Pancreas (tissue), 10 donors: ENCODE measurements at regions not wholly inside any gene's neighbourhood (a gene's known extent, or its start where the extent isn't known, plus 50 kb on each side); places are given as distances from the start of the nearest gene placed in this dataset.

ENCODE experiments used
- ATAC-seq, 4 donors: fragments of 200-7000 bp; cut with Tn5 transposase; one replicate each; pipeline versions ENCODE4 v1.8.0 to v1.9.1; 2020; ENCODE audit warnings: mild to moderate bottlenecking in 4 of 4, moderate library complexity in 4 of 4
- DNase-seq, 6 donors: peaks; one replicate each; pipeline ENCODE4 v3.0.0-alpha.2; 2020
- FAIRE-seq: peaks from 2 replicates; lab custom pipeline; 2012; peaks lifted over from hg19 to GRCh38; lab: Jason Lieb, UNC
- H3K27ac ChIP-seq, 4 donors: fragments of 200-600 bp; sonication (generic); 1 replicate in 3 of 4; 2 replicates in 1 of 4; pipeline versions ENCODE4 v1.5.0 to v1.8.0; 2020
- H3K27me3 ChIP-seq, 4 donors: fragments of 200-600 bp; one replicate each; pipeline ENCODE4 v1.8.0; 2021
- H3K36me3 ChIP-seq, 3 donors: fragments of 200-600 bp; sonication (generic) in 1 of 3; one replicate each; pipeline versions ENCODE4 v1.5.0 to v1.8.0; 2020 to 2021
- H3K4me1 ChIP-seq, 3 donors: fragments of 200-600 bp; one replicate each; pipeline ENCODE4 v1.8.0; 2021
- H3K4me3 ChIP-seq, 4 donors: fragments of 200-600 bp; sonication (generic) in 2 of 4; one replicate each; pipeline versions ENCODE4 v1.5.0 to v1.8.0; 2020 to 2021
- H3K9me3 ChIP-seq, 4 donors: fragments of 200-600 bp; one replicate each; pipeline ENCODE4 v1.8.0; 2021
- WGBS, 2 donors: extraction: QIAGEN DNeasy Blood & Tissue Kit; methylation state at CpG; one replicate each; pipeline ENCODE4 v1.1.7; 2013; 5-methylcytosine and 5-hydroxymethylcytosine counted together
- intact Hi-C, 3 donors: fragments of 100-400 bp; cut with DNase I; formaldehyde crosslinking; loops; one replicate each; pipeline versions ENCODE4 v1.11.1 to v1.14.2; 2022
- TF ChIP-seq, protein P1 (sequence below), 4 donors: fragments of 200-600 bp; sonication (generic) in 3 of 4; IDR thresholded peaks; one replicate each; pipeline versions ENCODE4 v1.5.0 to v1.8.0; 2021; ENCODE audit warnings: antibody characterized with exemption in 4 of 4
- donor health status: healthy with polysubstance abuse.
- donor health status: DM: no; HTN: no; CAD: no; lungs with moderate emphysema.
- donor health status: DM: no; HTN: no; CAD: no.
- donor health status: control.
- donor health status: control.
- donor health status: Bipolar disorder and iron deficiency.
- donor health status: DM: yes; HTN: yes; CAD: no.
- donor health status: DM: no; HTN: no; CAD: no.
- donor health status: DM: no; HTN: no; CAD: no.
- donor health status: DM: yes; HTN: yes; CAD: no.

DNA sequence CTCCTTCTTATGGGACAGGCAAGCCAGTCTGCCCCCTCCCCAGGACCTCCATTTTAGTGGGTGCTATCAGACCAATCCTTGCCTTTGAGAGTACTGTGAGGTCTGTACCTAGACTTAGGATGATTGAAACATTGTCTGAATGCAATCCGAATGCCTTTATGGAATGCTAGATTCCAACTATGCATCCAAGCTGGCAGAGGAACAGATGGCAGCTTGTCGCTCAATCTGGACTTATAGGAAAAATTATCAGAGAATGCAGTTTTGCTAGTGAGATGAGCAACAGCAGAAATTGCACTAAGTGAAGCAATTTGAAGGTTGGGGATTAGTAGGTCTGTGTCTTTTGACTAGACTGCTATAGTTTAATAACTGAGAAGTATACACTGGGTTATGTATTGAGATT lies 109.1 kb downstream of the DYRK2 start:
- H3K9me3 ChIP-seq, result no peaks in the 10 kb centered on the region
- H3K36me3 ChIP-seq, result no peaks in the 10 kb centered on the region
- TF ChIP-seq, protein P1, sequence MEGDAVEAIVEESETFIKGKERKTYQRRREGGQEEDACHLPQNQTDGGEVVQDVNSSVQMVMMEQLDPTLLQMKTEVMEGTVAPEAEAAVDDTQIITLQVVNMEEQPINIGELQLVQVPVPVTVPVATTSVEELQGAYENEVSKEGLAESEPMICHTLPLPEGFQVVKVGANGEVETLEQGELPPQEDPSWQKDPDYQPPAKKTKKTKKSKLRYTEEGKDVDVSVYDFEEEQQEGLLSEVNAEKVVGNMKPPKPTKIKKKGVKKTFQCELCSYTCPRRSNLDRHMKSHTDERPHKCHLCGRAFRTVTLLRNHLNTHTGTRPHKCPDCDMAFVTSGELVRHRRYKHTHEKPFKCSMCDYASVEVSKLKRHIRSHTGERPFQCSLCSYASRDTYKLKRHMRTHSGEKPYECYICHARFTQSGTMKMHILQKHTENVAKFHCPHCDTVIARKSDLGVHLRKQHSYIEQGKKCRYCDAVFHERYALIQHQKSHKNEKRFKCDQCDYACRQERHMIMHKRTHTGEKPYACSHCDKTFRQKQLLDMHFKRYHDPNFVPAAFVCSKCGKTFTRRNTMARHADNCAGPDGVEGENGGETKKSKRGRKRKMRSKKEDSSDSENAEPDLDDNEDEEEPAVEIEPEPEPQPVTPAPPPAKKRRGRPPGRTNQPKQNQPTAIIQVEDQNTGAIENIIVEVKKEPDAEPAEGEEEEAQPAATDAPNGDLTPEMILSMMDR (IDR thresholded peaks at IDR 0.05), result no peak
- ATAC-seq (no peak), FAIRE-seq (no peak), DNase-seq (no peak)
- intact Hi-C loops, result no loop called here
- WGBS, 2 donors, result 86 to 96% methylated on average over 2 of the region's 2 CpGs
- H3K4me1 ChIP-seq, result peaks cover 3 to 12% (median 8%) of the 10 kb centered on the region in 3 donors
- H3K4me3 ChIP-seq, result no peak overlapping the region
- no peak overlapping the region for H3K27ac ChIP-seq
- H3K27me3 ChIP-seq, result no peaks in the 10 kb centered on the region

DNA sequence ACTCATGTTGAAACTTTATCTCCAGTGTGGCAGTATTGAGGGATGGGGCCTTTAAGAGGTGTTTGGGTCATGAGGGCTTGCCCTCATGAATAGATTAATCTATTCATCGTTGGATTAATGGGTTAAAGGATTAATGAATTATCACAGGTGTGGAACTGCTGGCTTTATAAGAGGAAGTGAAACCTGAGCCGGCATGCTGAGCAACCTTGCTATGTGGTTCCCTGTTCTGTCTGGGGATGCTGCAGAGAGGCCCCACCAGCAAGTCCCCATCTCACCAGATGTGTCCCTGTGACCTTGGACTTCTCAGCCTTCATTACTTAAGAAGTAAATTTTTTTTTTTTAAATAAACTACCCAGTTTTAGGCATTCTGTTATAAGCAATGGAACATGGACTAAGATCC lies 109.6 kb downstream of the DYRK2 start:
- no peak for FAIRE-seq
- no peak for DNase-seq
- Histone ChIP-seq H3K9me3 (no peaks in the 10 kb centered on the region), H3K36me3 (no peaks in the 10 kb centered on the region), H3K27ac (no peak overlapping the region), H3K4me1 (peaks cover 3 to 12% (median 8%) of the 10 kb centered on the region in 3 donors), H3K27me3 (no peaks in the 10 kb centered on the region), H3K4me3 (no peak overlapping the region)
- intact Hi-C loops, result no loop called here
- WGBS, 2 donors, result 33 to 38% methylated on average over 2 of the region's 2 CpGs
- TF ChIP-seq, protein P1 (IDR thresholded peaks at IDR 0.05), result no peak
- ATAC-seq, result no peak

DNA sequence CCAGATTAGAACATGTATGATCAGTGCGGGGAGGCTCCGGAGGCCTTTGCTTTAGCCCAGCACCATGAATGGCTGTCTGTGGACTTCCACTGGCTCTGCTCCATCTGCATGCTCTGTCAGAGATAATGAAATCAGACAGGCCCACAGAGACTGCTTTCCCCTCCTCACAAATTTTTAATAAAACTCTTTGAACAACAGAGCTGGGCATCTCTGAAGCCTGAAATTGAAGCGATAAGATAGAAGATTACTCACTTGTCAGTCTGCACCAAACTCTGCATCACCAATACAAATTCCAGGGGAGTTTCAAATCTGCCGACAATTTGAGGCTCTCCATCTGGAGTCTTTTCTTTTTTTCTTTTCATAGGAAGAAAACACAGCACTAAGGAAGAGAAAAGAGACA lies 110.0 kb downstream of the DYRK2 start:
- H3K9me3 ChIP-seq, result no peaks in the 10 kb centered on the region
- H3K36me3 ChIP-seq, result no peaks in the 10 kb centered on the region
- peaks cover 3 to 12% (median 8%) of the 10 kb centered on the region in 3 donors for H3K4me1 ChIP-seq
- H3K4me3 ChIP-seq, result no peak overlapping the region
- WGBS, 2 donors, result 92 to 93% methylated on average over 4 of the region's 4 CpGs
- FAIRE-seq, result no peak
- no peaks in the 10 kb centered on the region for H3K27me3 ChIP-seq
- intact Hi-C loops, result no loop called here
- no peak overlapping the region for H3K27ac ChIP-seq
- TF ChIP-seq, protein P1 (IDR thresholded peaks at IDR 0.05), result no peak
- DNase-seq, result no peak
- no peak for ATAC-seq

DNA sequence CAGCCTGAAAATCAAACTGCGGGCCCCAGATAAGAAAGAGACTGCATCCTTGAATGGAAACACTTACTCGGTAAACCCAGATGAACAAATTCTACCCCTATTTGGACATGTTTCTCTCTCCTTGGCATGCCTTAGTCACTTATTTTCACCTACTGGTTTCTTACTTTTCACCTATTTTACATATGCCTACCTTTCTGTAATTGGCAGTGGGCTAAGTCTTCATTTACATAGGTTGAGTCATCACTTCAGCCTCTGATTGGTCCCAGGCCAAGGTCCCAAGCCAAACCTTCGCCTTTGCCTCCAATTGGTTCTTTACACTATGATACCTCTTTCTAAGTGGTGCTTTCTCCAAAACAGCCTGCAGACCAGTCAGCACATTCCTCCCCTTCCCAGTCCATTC lies 111.3 kb downstream of the DYRK2 start:
- DNase-seq, result peak in 2 of 6 donors; percentile 30 to 46
- FAIRE-seq, result no peak
- no peaks in the 10 kb centered on the region for H3K9me3 ChIP-seq
- TF ChIP-seq, protein P1 (IDR thresholded peaks at IDR 0.05), result no peak
- H3K4me1 ChIP-seq, result peaks cover under 1 to 13% (median 8%) of the 10 kb centered on the region in 3 donors
- 50 to 51% methylated on average over 3 of the region's 3 CpGs for WGBS, 2 donors
- no peaks in the 10 kb centered on the region for H3K27me3 ChIP-seq
- H3K4me3 ChIP-seq, result no peak overlapping the region
- no peaks in the 10 kb centered on the region for H3K36me3 ChIP-seq
- peak in 1 of 4 donors; percentile 50 for ATAC-seq
- intact Hi-C loops, result no loop called here
- no peak overlapping the region for H3K27ac ChIP-seq

DNA sequence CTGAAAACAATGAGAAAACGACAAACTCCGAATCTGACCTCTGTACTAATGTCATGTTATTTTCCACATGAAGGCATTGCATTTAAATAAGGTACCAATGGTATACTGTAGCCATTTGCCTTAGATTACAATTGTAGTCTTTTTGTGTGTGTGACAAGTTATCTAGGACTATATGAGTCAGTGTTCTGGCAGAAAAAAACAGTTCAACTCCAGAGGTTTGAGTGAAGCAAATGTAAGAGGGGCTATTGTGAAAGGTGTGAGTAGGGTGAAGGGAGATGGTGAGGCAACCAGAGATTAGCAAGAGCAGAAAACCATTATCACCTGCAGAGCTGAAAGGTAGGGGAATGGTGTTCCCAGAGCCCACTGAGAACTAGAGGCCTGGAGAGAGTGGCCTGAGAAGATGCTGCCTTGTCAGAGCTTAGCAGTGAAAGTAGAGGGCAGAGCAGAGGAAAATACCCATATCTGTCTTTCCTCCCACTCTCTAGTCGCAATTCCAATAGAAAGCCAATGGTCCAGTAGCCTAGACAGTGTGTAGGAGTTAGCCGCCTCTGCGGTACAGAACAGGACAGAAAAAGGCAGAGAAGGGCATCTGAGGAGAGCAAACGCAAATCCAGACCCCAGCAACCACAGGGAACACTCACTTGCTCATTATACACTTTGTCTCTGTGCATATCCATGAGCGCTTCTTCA lies 112.2 kb downstream of the DYRK2 start:
- intact Hi-C loops, result no loop called here
- 95 to 97% methylated on average over 7 of the region's 7 CpGs for WGBS, 2 donors

More for the DNA sequence above, 112.2 kb downstream of the DYRK2 start:
- ATAC-seq (no peak), FAIRE-seq (no peak), DNase-seq (no peak)
- H3K36me3 ChIP-seq, result no peaks in the 10 kb centered on the region
- H3K4me3 ChIP-seq, result no peak overlapping the region
- TF ChIP-seq, protein P1 (IDR thresholded peaks at IDR 0.05), result no peak
- H3K27me3 ChIP-seq, result no peaks in the 10 kb centered on the region
- H3K27ac ChIP-seq, result no peak overlapping the region
- H3K9me3 ChIP-seq, result no peaks in the 10 kb centered on the region
- peaks cover 0 to 13% (median 7%) of the 10 kb centered on the region in 3 donors for H3K4me1 ChIP-seq
